Hematopoietic multipotent progenitor cell treated with erythropoietin and hydrocortisone succinate and interleukin-3 and kit ligand, for 6 days (in vitro differentiated cells): ENCODE measurements at regions not wholly inside any gene's neighbourhood (a gene's known extent, or its start where the extent isn't known, plus 50 kb on each side); places are given as distances from the start of the nearest gene placed in this dataset.

Source experiments
- DNase-seq: peaks from one replicate; pipeline ENCODE4 v3.0.0-alpha.2; 2015

- no peak for DNase-seq
Observed at GRCh38 chr2:19086231-19086651, 272.2 kb downstream of the OSR1 start.

- DNase-seq: no peak
Observed at GRCh38 chr2:19078709-19079108, 279.7 kb downstream of the OSR1 start.

GRCh38 chr2:19073522-19073921 is 284.9 kb downstream of the OSR1 start:
- DNase-seq: no peak

- peak; percentile 3 for DNase-seq
Observed at GRCh38 chr2:19072161-19072560, 286.3 kb downstream of the OSR1 start.

GRCh38 chr2:19070886-19071285 is 287.5 kb downstream of the OSR1 start:
- no peak for DNase-seq

- no peak for DNase-seq
Observed at GRCh38 chr2:19068206-19068605, 290.2 kb downstream of the OSR1 start.

GRCh38 chr2:19062370-19062769 is 296.1 kb downstream of the OSR1 start:
- no peak for DNase-seq

GRCh38 chr2:19059076-19059475 is 299.3 kb downstream of the OSR1 start:
- no peak for DNase-seq

- no peak for DNase-seq
Observed at GRCh38 chr2:19051203-19051831, 307.1 kb downstream of the OSR1 start.

GRCh38 chr2:19050354-19050753 is 308.1 kb downstream of the OSR1 start:
- DNase-seq: no peak

GRCh38 chr2:19048593-19049266 is 309.7 kb downstream of the OSR1 start:
- no peak for DNase-seq

- DNase-seq: no peak
Observed at GRCh38 chr2:19046986-19047780, 311.2 kb downstream of the OSR1 start.

GRCh38 chr2:19045151-19045550 is 313.3 kb downstream of the OSR1 start:
- no peak for DNase-seq

- DNase-seq: no peak
Observed at GRCh38 chr2:19043893-19044292, 314.5 kb downstream of the OSR1 start.

GRCh38 chr2:19041434-19042041 is 316.9 kb downstream of the OSR1 start:
- DNase-seq: no peak

GRCh38 chr2:19038071-19039015 is 320.1 kb downstream of the OSR1 start:
- peak; percentile 2 for DNase-seq

GRCh38 chr2:19036091-19036490 is 322.3 kb downstream of the OSR1 start:
- DNase-seq: no peak

- no peak for DNase-seq
Observed at GRCh38 chr2:19035238-19035637, 323.2 kb downstream of the OSR1 start.

GRCh38 chr2:19033240-19033639 is 325.2 kb downstream of the OSR1 start:
- DNase-seq: no peak

GRCh38 chr2:19031642-19032041 is 326.8 kb downstream of the OSR1 start:
- DNase-seq: no peak

GRCh38 chr2:19029655-19030054 is 328.8 kb downstream of the OSR1 start:
- DNase-seq: no peak
